ENCODE measurements at regions not wholly inside any gene's neighbourhood (a gene's known extent, or its start where the extent isn't known, plus 50 kb on each side); places are given as distances from the start of the nearest gene placed in this dataset.

- no peak for TF ChIP-seq EZH2 (IDR thresholded peaks at IDR 0.05)
- no peak for TF ChIP-seq POLR2AphosphoS5 (IDR thresholded peaks at IDR 0.05; ENCODE audit: borderline replicate concordance, low read depth, low read length)
- TF ChIP-seq FOXP2 (optimal IDR thresholded peaks at IDR 0.05; ENCODE audit: control extremely low read depth, extremely low read length, insufficient read depth), result no peak
Measured at GRCh38 chr11:15769203-15769602, 587.1 kb downstream of the SOX6 start.

All from SK-N-MC (cell line).